Right cardiac atrium (tissue), 5 donors: ENCODE measurements at regions not wholly inside any gene's neighbourhood (a gene's known extent, or its start where the extent isn't known, plus 50 kb on each side); places are given as distances from the start of the nearest gene placed in this dataset.
A peak's percentile ranks its signal among the peaks of the same experiment; 100 is the strongest.

ENCODE experiments used
- ATAC-seq, 2 donors: fragments of 200-7000 bp; cut with Tn5 transposase; one replicate each; pipeline versions ENCODE4 v1.8.0 to v1.9.1; 2020; ENCODE audit warnings: moderate library complexity in 2 of 2, mild to moderate bottlenecking in 1 of 2
- DNase-seq, 3 donors: peaks; one replicate each; pipeline ENCODE4 v3.0.0-alpha.2; 2020
- H3K27ac ChIP-seq: one replicate; pipeline ENCODE4 v1.5.1; 2013; ENCODE audit warnings: mild to moderate bottlenecking, low read length, control low read depth, moderate library complexity
- H3K27me3 ChIP-seq: one replicate; pipeline ENCODE4 v1.6.1; 2013; ENCODE audit not compliant: control insufficient read depth, insufficient read depth
- H3K4me1 ChIP-seq: one replicate; pipeline ENCODE4 v1.6.1; 2013; ENCODE audit warnings: low read length; ENCODE audit not compliant: control insufficient read depth, insufficient read depth
- H3K4me3 ChIP-seq: one replicate; pipeline ENCODE4 v1.5.1; 2013; ENCODE audit warnings: low read length, control low read depth
- H3K9me3 ChIP-seq: one replicate; pipeline ENCODE4 v1.6.1; 2013; ENCODE audit warnings: low read length; ENCODE audit not compliant: control insufficient read depth
- WGBS: extraction: QIAGEN DNeasy Blood & Tissue Kit; methylation state at CpG from one replicate; pipeline ENCODE4 v1.1.7; 2013; 5-methylcytosine and 5-hydroxymethylcytosine counted together
- intact Hi-C, 4 donors: fragments of 100-400 bp; cut with DNase I; formaldehyde crosslinking; loops; one replicate each; pipeline versions ENCODE4 v1.11.0 to v1.14.0; 2022 to 2023
- donor health status: healthy with polysubstance abuse.
- donor health status: DM: no; HTN: yes; CAD: no.
- donor health status: DM: no; HTN: no; CAD: no.
- donor health status: DM: no; HTN: yes; CAD: no; lungs with severe emphysema.
- donor health status: DM: yes; HTN: yes; CAD: no.

GRCh38 chr18:76633588-76634269, 138.7 kb upstream of the ZNF516 start:
- WGBS: 77% methylated on average over 2 of the region's 2 CpGs
- Histone ChIP-seq H3K4me3 (no peak overlapping the region), H3K9me3 (no peaks in the 10 kb centered on the region), H3K27ac (no peak overlapping the region), H3K4me1 (no peaks in the 10 kb centered on the region), H3K27me3 (no peaks in the 10 kb centered on the region)
- intact Hi-C loops: no loop called here
- ATAC-seq (no peak), DNase-seq (no peak)

- 93% methylated on average over 1 of the region's 1 CpG for WGBS
- Histone ChIP-seq H3K4me1 (no peaks in the 10 kb centered on the region), H3K4me3 (no peak overlapping the region), H3K9me3 (no peaks in the 10 kb centered on the region), H3K27me3 (no peaks in the 10 kb centered on the region), H3K27ac (no peak overlapping the region)
- intact Hi-C loops: no loop called here
- DNase-seq: no peak
- ATAC-seq: no peak
These were observed 132.4 kb upstream of the ZNF516 start for GRCh38 chr18:76627444-76627843.

GRCh38 chr18:76626991-76627390, 131.9 kb upstream of the ZNF516 start:
- Histone ChIP-seq H3K4me1 (no peaks in the 10 kb centered on the region), H3K27ac (no peak overlapping the region), H3K4me3 (no peak overlapping the region), H3K27me3 (no peaks in the 10 kb centered on the region), H3K9me3 (no peaks in the 10 kb centered on the region)
- ATAC-seq (no peak), DNase-seq (no peak)
- intact Hi-C loops: no loop called here

GRCh38 chr18:76622651-76623050, 127.6 kb upstream of the ZNF516 start:
- H3K9me3 ChIP-seq: no peaks in the 10 kb centered on the region
- WGBS: 81% methylated on average over 8 of the region's 8 CpGs
- H3K4me1 ChIP-seq: peaks cover 1% of the 10 kb centered on the region
- intact Hi-C loops: loop anchor here in 1 of 4 donors (5.0 kb wide), 1 partner anchor 225 kb away; no protein-coding TSS in a partner anchor
- no peak for ATAC-seq
- DNase-seq: no peak
- no peaks in the 10 kb centered on the region for H3K27me3 ChIP-seq
- no peak overlapping the region for H3K27ac ChIP-seq
- no peak overlapping the region for H3K4me3 ChIP-seq

GRCh38 chr18:76621782-76622495, 126.9 kb upstream of the ZNF516 start:
- Histone ChIP-seq H3K4me3 (no peak overlapping the region), H3K27me3 (no peaks in the 10 kb centered on the region), H3K27ac (no peak overlapping the region), H3K9me3 (no peaks in the 10 kb centered on the region), H3K4me1 (peaks cover 1% of the 10 kb centered on the region)
- ATAC-seq: no peak
- intact Hi-C loops: loop anchor here in 1 of 4 donors (5.0 kb wide), 1 partner anchor 225 kb away; no protein-coding TSS in a partner anchor
- no peak for DNase-seq
- WGBS: 40% methylated on average over 12 of the region's 12 CpGs

GRCh38 chr18:76621226-76621625, 126.2 kb upstream of the ZNF516 start:
- Histone ChIP-seq H3K27ac (no peak overlapping the region), H3K4me3 (no peak overlapping the region), H3K27me3 (no peaks in the 10 kb centered on the region), H3K4me1 (peaks cover 1% of the 10 kb centered on the region), H3K9me3 (no peaks in the 10 kb centered on the region)
- WGBS: 52% methylated on average over 9 of the region's 9 CpGs
- intact Hi-C loops: loop anchor here in 1 of 4 donors (5.0 kb wide), 1 partner anchor 224 kb away; no protein-coding TSS in a partner anchor
- DNase-seq: no peak
- ATAC-seq: no peak

GRCh38 chr18:76620321-76621170, 125.5 kb upstream of the ZNF516 start:
- intact Hi-C loops: loop anchor here in 1 of 4 donors (5.0 kb wide), 1 partner anchor 223 kb away; no protein-coding TSS in a partner anchor

GRCh38 chr18:76619621-76620315, 124.7 kb upstream of the ZNF516 start:
- Histone ChIP-seq H3K27me3 (no peaks in the 10 kb centered on the region), H3K4me3 (peak overlapping the region; percentile 22), H3K4me1 (peaks cover 1% of the 10 kb centered on the region), H3K9me3 (no peaks in the 10 kb centered on the region), H3K27ac (no peak overlapping the region)
- intact Hi-C loops: loop anchor here in 2 of 4 donors (5.0 to 10.0 kb wide), 2 partner anchors 215 to 222 kb away; no protein-coding TSS in a partner anchor
- ATAC-seq: peak; percentile 83 to 84
- DNase-seq: peak; percentile 61 to 86 (median 81)
- 16% methylated on average over 27 of the region's 27 CpGs for WGBS

More at GRCh38 chr18:76620321-76621170, 125.5 kb upstream of the ZNF516 start:
- peak; percentile 89 for ATAC-seq
- peak overlapping the region; percentile 22 for H3K4me3 ChIP-seq
- no peak overlapping the region for H3K27ac ChIP-seq
- peak; percentile 70 to 91 (median 86) for DNase-seq
- 18% methylated on average over 30 of the region's 30 CpGs for WGBS
- peaks cover 1% of the 10 kb centered on the region for H3K4me1 ChIP-seq
- H3K9me3 ChIP-seq: no peaks in the 10 kb centered on the region
- no peaks in the 10 kb centered on the region for H3K27me3 ChIP-seq

GRCh38 chr18:76619261-76619620, 124.2 kb upstream of the ZNF516 start:
- Histone ChIP-seq H3K27me3 (no peaks in the 10 kb centered on the region), H3K9me3 (no peaks in the 10 kb centered on the region), H3K4me1 (peaks cover 1% of the 10 kb centered on the region), H3K27ac (no peak overlapping the region), H3K4me3 (no peak overlapping the region)
- intact Hi-C loops: loop anchor here in 1 of 4 donors (10.0 kb wide), 1 partner anchor 214 kb away; no protein-coding TSS in a partner anchor
- DNase-seq (peak; percentile 38 to 66 (median 66)), ATAC-seq (peak; percentile 52 to 79)
- WGBS: 29% methylated on average over 11 of the region's 11 CpGs

GRCh38 chr18:76618721-76619120, 123.7 kb upstream of the ZNF516 start:
- peaks cover 1% of the 10 kb centered on the region for H3K4me1 ChIP-seq
- DNase-seq (no peak), ATAC-seq (no peak)
- H3K4me3 ChIP-seq: no peak overlapping the region
- WGBS: 68% methylated on average over 2 of the region's 2 CpGs
- H3K9me3 ChIP-seq: no peaks in the 10 kb centered on the region
- H3K27ac ChIP-seq: no peak overlapping the region
- H3K27me3 ChIP-seq: no peaks in the 10 kb centered on the region
- intact Hi-C loops: loop anchor here in 1 of 4 donors (10.0 kb wide), 1 partner anchor 214 kb away; no protein-coding TSS in a partner anchor
